OCI-M1 (cell line): ENCODE measurements at regions not wholly inside any gene's neighbourhood (a gene's known extent, or its start where the extent isn't known, plus 50 kb on each side); places are given as distances from the start of the nearest gene placed in this dataset.

Experiments
- DNase-seq: peaks from one replicate; lab custom pipeline; 2025; lab: John Stamatoyannopoulos, UW

DNA sequence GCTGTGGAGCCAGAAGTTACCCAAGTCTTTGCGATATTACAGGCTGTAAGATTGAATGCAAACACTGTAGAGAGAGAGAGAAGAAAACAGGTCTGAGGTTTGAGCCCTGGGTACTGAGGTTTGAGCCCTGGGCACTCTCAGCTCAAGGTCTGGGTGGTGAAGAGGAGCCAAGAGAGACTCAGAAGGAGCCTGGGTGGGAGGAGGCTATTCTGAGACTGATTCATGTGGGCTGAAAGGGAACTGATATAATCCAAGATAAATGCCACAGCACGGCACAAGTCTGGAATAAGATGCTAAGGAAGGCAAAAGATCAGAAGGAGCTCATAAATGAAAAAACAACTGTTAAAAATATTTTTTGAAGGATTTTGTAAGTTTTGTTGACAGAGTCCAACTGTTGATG lies 407.6 kb upstream of the HS6ST1 start:
- DNase-seq, result no peak

DNA sequence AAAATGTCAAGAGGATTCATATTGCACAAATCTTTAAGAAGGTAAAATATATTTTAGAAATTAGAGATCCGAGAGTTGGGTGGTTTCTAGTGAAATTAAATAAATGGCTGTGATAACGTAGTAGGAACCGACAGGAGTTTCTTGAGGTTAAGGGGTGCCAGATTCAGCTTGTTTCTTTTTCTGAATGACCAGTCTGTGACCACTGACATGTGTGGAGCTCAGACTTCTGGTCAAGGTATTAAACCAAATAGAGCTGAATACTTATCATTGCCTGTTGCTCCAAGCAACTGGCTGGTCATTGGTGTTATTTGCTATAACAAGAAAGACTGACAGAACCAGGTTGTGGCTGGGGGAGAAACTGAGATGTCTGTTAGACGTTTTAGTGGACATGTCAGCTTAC lies 408.2 kb upstream of the HS6ST1 start:
- DNase-seq, result no peak

GRCh38 chr2:128727404-128727803 lies 408.7 kb upstream of the HS6ST1 start:
- DNase-seq, result no peak

DNA sequence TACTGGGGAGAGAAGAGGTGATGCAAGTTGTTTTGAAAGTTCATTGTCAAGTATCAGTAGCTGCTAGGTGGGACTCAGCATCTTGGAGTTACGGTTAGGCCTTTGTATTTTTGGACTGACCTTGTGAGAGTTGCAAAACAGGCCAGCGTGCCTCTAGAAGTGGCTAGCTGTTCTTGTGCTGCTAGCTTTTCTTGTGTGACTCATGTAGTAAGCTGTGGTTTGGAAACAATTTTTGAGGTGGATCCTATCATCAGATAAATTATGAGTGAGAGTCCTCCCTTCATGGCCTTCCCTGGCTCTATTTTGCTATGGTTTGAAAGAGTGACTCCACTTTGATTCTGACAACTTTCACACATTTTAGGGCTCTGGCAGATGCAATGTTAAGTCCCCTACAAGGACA lies 409.2 kb upstream of the HS6ST1 start:
- peak; percentile 71 for DNase-seq

GRCh38 chr2:128729051-128729450 lies 410.4 kb upstream of the HS6ST1 start:
- DNase-seq, result no peak

DNA sequence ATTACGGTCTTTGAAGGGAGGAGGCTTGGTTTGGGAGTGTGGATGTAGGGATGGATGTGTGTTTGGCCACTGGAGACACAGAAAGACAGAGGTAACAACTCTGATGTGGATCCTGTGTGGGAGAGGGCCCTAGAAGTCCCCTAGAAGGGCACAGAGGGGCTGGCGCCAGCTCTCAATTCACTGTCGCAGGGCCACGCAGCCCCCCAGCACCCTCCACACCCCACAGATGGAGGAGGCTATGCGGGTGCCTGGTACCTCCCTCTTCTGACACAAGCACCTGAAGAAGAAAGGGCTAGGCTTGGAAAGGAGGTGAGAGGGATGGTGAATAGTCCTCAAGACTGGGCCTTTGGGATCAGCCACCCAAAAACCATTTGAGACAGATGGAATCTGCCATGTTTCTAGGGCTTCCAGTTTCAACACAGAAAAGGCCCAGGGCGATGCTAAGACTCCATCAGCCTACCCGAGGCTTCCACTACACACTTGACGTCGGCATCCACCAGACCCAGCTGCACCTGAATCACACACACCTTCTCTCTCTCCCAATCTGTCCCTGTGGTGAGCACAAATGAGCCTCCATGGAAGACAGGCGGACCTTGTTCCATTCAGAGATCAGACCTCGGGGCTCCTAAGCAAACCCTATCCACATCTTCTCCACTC lies 413.5 kb upstream of the HS6ST1 start:
- DNase-seq, result no peak

DNA sequence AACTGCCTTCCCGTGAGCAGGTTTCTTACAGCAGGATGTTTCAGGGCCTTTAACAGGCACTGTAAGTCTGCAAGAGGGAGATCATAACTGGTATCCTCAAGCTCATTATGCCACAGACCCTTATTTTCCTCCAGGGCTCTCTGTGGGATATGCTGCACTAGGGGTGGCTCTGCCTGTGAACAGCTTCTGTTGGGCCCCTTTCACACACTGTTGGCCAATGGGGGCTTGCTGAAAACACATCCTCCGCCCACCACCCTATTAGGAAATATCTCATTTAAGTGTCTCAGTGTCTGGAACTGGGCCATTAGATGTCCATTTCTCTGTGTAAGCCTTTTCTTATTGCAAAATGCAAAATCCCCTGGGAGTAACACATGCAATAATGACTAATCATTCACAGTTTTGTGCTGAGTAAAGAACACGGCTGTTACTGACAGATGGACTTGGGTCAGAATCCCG lies 414.3 kb upstream of the HS6ST1 start:
- peak; percentile 29 for DNase-seq

GRCh38 chr2:128733450-128733849 lies 414.8 kb upstream of the HS6ST1 start:
- no peak for DNase-seq

- no peak for DNase-seq
Observed at GRCh38 chr2:128734521-128735295, 416.0 kb upstream of the HS6ST1 start.

GRCh38 chr2:128735296-128735960 lies 416.8 kb upstream of the HS6ST1 start:
- no peak for DNase-seq

GRCh38 chr2:128736046-128736688 lies 417.5 kb upstream of the HS6ST1 start:
- DNase-seq, result no peak

DNA sequence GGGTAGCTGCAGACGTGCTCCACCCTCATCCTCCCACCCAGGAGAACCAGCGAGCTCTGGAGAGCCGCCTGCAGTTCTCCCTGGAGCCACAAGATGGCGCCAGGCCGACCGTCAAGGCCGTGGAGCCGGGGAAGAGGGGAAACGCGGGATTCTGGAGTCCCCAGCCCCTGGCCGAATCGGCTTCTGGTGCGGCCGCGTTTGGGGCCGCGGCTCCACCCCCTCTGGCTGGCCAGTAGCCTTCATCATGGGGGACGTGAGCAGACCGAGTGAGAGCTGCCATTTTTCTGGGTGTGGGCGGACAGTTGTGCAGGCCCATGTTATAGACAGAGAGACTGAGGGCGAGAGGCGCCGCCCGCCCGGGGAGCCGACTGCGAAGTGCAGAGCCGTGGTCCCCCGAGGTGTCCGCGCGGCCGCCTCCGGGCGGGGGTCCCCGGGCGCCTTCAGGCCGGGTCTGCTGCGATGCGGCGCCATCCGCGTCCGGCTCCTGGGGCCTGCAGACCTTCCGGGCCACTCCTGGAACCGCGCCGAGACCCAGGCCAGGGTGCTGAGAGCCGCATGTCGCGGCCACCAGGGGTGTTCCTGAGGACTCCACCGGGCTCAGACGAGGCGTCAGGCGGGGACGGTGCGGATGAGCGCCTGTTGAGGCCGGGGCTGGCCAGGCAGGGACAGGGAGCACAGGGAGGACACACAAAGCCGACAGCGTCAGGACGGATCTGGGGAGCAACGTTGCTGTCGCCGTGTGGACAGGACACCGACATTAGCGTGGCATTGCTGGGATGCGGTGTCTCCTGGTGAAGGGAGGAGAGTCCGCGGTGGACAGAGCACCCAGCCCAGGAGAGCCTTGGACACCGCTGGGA lies 418.2 kb upstream of the HS6ST1 start:
- DNase-seq, result peak; percentile 81

- no peak for DNase-seq
Observed at GRCh38 chr2:128737546-128737826, 418.8 kb upstream of the HS6ST1 start.

DNA sequence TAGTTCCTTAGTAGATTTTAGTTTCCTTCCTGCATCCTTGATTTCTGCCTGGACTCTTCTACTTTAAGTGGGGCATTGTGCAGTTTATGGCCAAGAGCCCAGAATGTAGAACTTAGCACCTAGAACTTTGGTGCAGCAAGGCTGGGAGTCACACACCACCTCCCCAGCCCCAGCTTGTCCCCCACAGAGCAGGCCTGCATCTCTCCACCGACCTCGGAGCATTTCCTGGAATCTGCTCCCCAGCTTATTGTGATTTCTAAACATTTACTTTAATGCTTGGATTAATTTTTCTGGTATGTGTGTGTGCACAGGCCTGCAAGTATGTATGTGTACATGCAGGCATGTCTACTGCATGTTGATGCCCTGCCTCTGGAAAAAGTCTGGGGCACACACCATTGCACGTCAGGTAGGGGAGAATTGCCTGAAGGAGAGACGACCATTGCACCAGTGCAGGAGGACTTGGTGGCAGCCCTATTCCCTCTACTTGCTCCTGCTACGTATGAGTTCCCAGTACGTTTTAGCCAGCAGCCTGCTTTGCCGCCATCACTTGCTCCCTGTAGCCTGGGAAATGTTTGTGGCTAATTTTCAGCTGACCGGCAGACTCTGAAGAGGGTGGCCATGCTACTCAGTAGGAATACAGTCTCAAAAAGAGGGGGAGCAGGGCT lies 419.9 kb upstream of the HS6ST1 start:
- no peak for DNase-seq

DNA sequence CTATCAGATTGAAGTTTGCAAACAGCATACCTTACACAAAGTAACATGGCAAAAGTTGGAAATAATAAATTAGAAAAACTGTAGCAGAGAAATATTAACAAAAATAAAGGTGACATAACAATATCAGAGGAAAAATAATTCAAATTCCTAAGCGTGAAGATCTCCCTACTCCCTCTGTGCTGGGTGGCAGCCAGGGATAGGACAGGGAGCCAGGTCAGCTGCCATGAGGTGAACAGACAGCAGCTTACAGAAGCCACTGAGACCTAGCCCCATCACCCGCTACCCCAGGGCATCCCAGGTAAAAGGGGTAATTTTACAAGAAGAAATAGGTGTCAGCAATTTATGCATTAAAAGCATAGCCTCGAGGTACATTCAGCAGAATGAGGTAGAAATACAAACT lies 423.8 kb upstream of the HS6ST1 start:
- no peak for DNase-seq

DNA sequence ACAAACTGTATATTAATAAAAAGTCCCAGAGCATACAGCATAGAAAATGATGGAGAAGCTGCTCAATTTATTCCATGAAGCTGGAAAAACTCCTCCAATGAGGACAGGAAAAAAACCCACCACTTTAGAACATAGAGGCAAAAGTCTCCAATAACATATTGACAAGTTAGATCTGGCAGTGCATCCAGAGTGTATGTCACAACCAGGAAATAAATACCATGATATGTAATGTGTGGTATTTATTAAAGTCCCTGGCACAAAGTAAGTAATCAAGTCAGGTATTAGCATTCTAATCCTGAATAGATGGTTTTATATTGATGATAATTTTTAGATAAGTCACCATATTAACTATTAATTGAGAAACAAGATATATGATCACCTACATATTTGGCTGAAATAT lies 427.3 kb upstream of the HS6ST1 start:
- no peak for DNase-seq

DNA sequence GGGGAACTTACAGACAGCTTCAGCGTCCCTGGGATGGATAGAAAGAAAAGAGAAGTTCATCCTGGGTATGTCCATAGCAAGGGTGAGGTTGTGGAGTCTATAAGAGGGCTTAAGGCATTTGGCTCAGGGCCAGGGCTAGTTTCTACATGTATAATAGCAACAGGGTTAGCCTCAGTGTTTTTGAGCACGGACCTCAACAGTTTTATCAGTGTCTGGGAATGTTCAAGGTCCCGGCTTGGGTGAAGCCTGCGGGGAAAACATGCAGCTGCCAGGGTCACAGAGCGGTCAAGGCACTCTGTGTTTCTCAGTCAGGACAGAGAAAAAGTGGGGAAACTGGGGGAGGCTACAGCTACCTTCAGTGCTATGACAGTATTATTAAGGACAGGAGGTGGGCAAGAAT lies 427.7 kb upstream of the HS6ST1 start:
- peak; percentile 35 for DNase-seq

DNA sequence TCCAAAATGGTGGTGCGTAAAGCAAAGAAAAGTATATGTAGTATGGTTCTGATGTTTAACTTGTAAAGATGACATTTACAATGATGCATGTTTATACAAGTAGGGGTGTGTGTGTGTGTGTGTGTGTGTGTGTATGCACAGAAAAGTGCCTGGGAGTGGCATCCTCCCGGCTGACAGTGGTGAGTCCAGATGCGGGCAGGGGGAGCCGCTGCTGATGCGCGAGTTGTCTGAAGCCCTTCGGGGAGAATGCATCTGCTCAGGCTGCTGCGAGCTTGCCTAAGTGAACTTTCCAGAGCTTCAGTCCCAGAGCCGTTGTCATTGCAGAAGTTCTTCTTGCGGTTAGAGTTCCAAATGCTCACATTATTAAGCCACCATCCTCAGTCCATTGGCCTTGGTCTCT lies 429.7 kb upstream of the HS6ST1 start:
- DNase-seq, result no peak

GRCh38 chr2:128748835-128749605 lies 430.4 kb upstream of the HS6ST1 start:
- no peak for DNase-seq

DNA sequence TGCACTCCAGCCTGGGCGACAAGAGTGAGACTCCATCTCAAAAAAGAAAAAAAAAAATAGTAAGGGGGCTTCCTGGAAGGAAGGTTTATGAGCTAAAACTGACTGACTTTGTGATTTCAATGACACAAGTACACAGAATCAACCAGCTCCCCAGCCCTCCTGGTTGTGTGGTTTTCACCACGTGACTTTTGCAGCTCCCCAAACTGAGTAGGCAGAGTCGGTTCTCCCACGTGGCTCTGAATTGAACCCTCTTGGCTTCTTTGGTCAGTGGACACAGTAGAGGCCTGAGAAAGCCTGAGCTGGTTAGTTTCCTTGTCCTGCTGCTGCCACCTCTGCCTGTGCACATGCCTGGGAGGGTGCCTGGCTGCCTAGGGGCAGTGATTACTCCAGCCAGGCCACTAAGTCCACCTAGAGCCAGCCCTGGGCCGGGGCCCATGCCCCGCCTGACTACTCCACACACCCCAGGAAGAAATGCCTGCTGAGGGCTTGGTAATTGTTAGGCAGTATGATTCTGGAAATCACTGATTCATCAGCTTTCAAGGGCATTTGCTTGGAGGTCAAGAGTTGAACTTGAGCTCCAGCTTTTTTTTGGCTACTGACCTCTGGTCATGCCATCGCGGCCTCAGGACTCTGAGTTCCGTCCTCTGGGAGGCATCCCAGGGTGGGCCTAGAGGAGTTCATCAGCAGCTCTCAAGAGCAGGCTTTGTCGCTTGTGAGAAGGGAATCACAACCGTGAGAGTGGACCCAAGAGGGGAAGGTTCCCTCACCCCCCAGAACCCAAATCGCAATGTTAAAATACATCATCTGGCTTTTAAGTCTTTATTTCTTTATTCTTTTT lies 431.9 kb upstream of the HS6ST1 start:
- DNase-seq, result peak; percentile 3
